Skin of body (tissue), 1 donor: ENCODE measurements at regions not wholly inside any gene's neighbourhood (a gene's known extent, or its start where the extent isn't known, plus 50 kb on each side); places are given as distances from the start of the nearest gene placed in this dataset.

ENCODE experiments used
- DNase-seq: peaks from one replicate; lab custom pipeline; 2025; lab: John Stamatoyannopoulos, UW

DNA sequence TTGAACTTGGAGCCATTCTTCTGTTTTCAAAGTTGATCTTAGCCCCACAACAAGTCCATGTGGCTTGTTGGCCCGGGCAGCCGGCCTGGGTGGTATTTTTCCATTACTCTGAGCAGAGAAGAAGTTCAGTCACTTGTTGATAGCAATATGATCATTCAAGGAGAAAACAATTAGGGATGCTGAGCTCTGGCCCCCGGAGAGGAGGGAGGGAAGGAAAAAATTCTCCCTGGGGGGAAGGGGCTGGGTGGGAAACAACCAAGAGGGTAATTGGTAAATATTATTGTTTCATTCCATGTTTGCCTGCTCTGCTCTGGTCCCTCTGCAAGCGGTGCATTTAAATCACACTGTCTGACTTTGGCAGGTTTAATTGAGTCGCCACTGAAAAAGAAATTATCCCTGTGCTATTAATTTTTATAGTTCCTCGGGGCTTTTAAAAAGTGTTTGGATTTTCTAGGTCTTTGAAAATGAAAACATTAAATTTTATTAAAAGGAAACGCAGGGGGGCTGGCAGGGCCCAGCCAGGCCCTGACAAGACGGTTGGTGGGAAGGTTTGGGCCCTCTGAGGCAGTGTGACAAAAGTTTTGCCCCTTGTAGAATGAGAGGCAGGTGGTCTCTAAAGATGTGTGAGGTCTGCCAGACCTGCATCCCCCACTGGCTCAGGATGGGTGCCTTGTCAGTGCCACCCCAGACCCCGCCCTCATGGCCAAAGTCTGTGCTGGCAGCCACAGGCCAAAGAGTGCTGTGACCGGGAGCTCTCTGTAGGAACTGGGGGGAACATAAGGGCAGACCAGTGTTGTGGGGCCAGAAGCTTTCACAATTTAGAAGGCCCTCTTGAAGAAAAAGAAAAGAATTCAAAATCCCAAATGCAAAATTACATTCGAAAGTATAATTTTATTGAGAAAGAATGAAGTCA, 52.5 kb upstream of the SLC14A2 start:
- no peak for DNase-seq

DNA sequence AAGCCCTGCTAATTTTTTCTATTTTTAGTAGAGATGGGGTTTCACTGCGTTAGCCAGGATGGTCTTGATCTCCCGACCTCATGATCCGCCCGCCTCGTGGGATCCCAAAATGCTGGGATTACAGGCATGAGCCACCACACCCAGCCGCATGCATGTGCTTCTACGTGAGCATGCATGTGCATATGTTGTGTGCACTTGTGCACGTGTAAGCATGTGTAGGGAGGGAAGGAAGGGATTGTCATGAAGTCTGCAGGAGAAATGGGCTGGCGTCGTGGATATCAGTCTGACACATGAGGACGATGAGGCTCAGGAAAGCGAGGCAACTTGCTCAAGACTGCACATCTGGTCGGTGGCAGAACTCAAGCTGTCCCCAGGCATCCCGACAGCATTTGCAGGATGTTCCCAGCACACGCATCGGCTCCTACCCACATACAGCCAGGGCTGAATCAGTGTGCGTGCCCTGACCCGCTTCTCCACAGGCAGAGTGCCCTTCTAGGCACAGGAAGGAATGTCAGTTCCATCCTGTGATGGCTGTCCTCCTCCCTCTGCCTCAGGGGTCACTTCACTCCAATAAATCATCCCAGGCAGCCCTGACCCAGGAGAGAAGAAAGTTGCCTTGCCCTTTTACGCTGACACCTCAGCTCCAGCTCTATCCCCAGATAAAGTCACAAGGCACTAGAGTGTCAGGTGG, 49.9 kb upstream of the SLC14A2 start:
- no peak for DNase-seq
